ENCODE measurements at regions not wholly inside any gene's neighbourhood (a gene's known extent, or its start where the extent isn't known, plus 50 kb on each side); places are given as distances from the start of the nearest gene placed in this dataset.

- no peaks in the 10 kb centered on the region for H3K9me2 ChIP-seq (ENCODE audit: insufficient read depth, low read length)
- H3K27ac ChIP-seq (ENCODE audit: low read depth, low read length, poor library complexity, severe bottlenecking) = no peak overlapping the region
- H4K20me1 ChIP-seq (ENCODE audit: insufficient read depth, low read length) = no peaks in the 10 kb centered on the region
- BruUV-seq (replicated peaks) = no TSS peak
- TF ChIP-seq CTCF (conservative IDR thresholded peaks at IDR 0.05; ENCODE audit: low read length) (no peak), EZH2phosphoT487 (IDR thresholded peaks at IDR 0.05; ENCODE audit: borderline replicate concordance, low read depth, low read length) (no peak)
- H3K4me2 ChIP-seq (ENCODE audit: low read length) = no peak overlapping the region
- H3K79me2 ChIP-seq (ENCODE audit: insufficient read depth, low read depth, low read length) = no peaks in the 10 kb centered on the region
- H3K9me3 ChIP-seq (ENCODE audit: low read length) = no peaks in the 10 kb centered on the region; the same call in 1 of the 2 replicates
- no peaks in the 10 kb centered on the region for H3K36me3 ChIP-seq (ENCODE audit: insufficient read depth, low read length)
- intact Hi-C loops (cut with micrococcal nuclease; ENCODE audit: unreplicated experiment) = no loop called here
- no peak overlapping the region for H2AFZ ChIP-seq (ENCODE audit: low read length)
- H3K4me3 ChIP-seq (ENCODE audit: low read depth, low read length, poor library complexity, severe bottlenecking) = no peak overlapping the region
- ChIA-PET CTCF (ENCODE audit: unreplicated experiment) (no interaction called here), POLR2A (interaction anchor here (0.5 to 0.8 kb wide), 4 partner anchors 10 to 784 kb away, joined by 3 to 4 read pairs (median 3); no protein-coding TSS in a partner anchor)
- H3K4me1 ChIP-seq (ENCODE audit: insufficient read depth, low read length, poor library complexity, severe bottlenecking) = peaks cover 10% of the 10 kb centered on the region
- no peak for DNase-seq (ENCODE audit: low spot score)
Measured at GRCh38 chr2:11938196-11938595, 191.8 kb downstream of the LPIN1 start.

GRCh38 chr2:11939523-11939922 is 193.1 kb downstream of the LPIN1 start:
- no peaks in the 10 kb centered on the region for H3K36me3 ChIP-seq (ENCODE audit: insufficient read depth, low read length)
- CTCF ChIA-PET (ENCODE audit: unreplicated experiment) = no interaction called here
- no peak overlapping the region for H2AFZ ChIP-seq (ENCODE audit: low read length)
- no peak for TF ChIP-seq CTCF (conservative IDR thresholded peaks at IDR 0.05; ENCODE audit: low read length)
- TF ChIP-seq EZH2phosphoT487 (IDR thresholded peaks at IDR 0.05; ENCODE audit: borderline replicate concordance, low read depth, low read length) = no peak
- H4K20me1 ChIP-seq (ENCODE audit: insufficient read depth, low read length) = no peaks in the 10 kb centered on the region
- no peak overlapping the region for H3K27ac ChIP-seq (ENCODE audit: low read depth, low read length, poor library complexity, severe bottlenecking)
- H3K79me2 ChIP-seq (ENCODE audit: insufficient read depth, low read depth, low read length) = no peaks in the 10 kb centered on the region
- no peak for DNase-seq (ENCODE audit: low spot score)
- no peaks in the 10 kb centered on the region for H3K9me3 ChIP-seq (ENCODE audit: low read length)
- H3K9me2 ChIP-seq (ENCODE audit: insufficient read depth, low read length) = no peaks in the 10 kb centered on the region
- BruUV-seq (replicated peaks) = no TSS peak
- peaks cover 7% of the 10 kb centered on the region for H3K4me1 ChIP-seq (ENCODE audit: insufficient read depth, low read length, poor library complexity, severe bottlenecking)
- POLR2A ChIA-PET = interaction anchor here (0.6 to 0.9 kb wide), 3 partner anchors 35 to 321 kb away, joined by 3 to 4 read pairs (median 4); no protein-coding TSS in a partner anchor
- no peak overlapping the region for H3K4me2 ChIP-seq (ENCODE audit: low read length)
- intact Hi-C loops (cut with micrococcal nuclease; ENCODE audit: unreplicated experiment) = no loop called here
- no peak overlapping the region for H3K4me3 ChIP-seq (ENCODE audit: low read depth, low read length, poor library complexity, severe bottlenecking)

- DNase-seq (ENCODE audit: low spot score) = no peak
- no peak overlapping the region for H2AFZ ChIP-seq (ENCODE audit: low read length)
- no peaks in the 10 kb centered on the region for H3K9me2 ChIP-seq (ENCODE audit: insufficient read depth, low read length)
- no peak overlapping the region for H3K4me2 ChIP-seq (ENCODE audit: low read length)
- no peak overlapping the region for H3K4me3 ChIP-seq (ENCODE audit: low read depth, low read length, poor library complexity, severe bottlenecking)
- H4K20me1 ChIP-seq (ENCODE audit: insufficient read depth, low read length) = no peaks in the 10 kb centered on the region
- TF ChIP-seq CTCF (conservative IDR thresholded peaks at IDR 0.05; ENCODE audit: low read length) = no peak
- no peak for TF ChIP-seq EZH2phosphoT487 (IDR thresholded peaks at IDR 0.05; ENCODE audit: borderline replicate concordance, low read depth, low read length)
- no peak overlapping the region for H3K27ac ChIP-seq (ENCODE audit: low read depth, low read length, poor library complexity, severe bottlenecking)
- no peaks in the 10 kb centered on the region for H3K79me2 ChIP-seq (ENCODE audit: insufficient read depth, low read depth, low read length)
- no TSS peak for BruUV-seq (replicated peaks)
- ChIA-PET CTCF (ENCODE audit: unreplicated experiment) (no interaction called here), POLR2A (interaction anchor here (0.8 to 0.9 kb wide), 3 partner anchors 33 to 225 kb away, joined by 3 to 4 read pairs (median 3); no protein-coding TSS in a partner anchor)
- no peaks in the 10 kb centered on the region for H3K36me3 ChIP-seq (ENCODE audit: insufficient read depth, low read length)
- intact Hi-C loops (cut with micrococcal nuclease; ENCODE audit: unreplicated experiment) = no loop called here
- peaks cover 14% of the 10 kb centered on the region for H3K4me1 ChIP-seq (ENCODE audit: insufficient read depth, low read length, poor library complexity, severe bottlenecking)
- H3K9me3 ChIP-seq (ENCODE audit: low read length) = no peaks in the 10 kb centered on the region
Measured at GRCh38 chr2:11940121-11940743, 193.8 kb downstream of the LPIN1 start.
